HK-2 (cell line): ENCODE measurements at regions not wholly inside any gene's neighbourhood (a gene's known extent, or its start where the extent isn't known, plus 50 kb on each side); places are given as distances from the start of the nearest gene placed in this dataset.
"Not testable (repeated sequence)": the region's sequence is repeated elsewhere in the genome, so short reads cannot be mapped to it uniquely, and the experiment has no call there.

ENCODE experiments used
- DNase-seq: peaks from one replicate; pipeline ENCODE4 v3.0.0-alpha.2; 2018; ENCODE audit not compliant: unreplicated experiment

DNA sequence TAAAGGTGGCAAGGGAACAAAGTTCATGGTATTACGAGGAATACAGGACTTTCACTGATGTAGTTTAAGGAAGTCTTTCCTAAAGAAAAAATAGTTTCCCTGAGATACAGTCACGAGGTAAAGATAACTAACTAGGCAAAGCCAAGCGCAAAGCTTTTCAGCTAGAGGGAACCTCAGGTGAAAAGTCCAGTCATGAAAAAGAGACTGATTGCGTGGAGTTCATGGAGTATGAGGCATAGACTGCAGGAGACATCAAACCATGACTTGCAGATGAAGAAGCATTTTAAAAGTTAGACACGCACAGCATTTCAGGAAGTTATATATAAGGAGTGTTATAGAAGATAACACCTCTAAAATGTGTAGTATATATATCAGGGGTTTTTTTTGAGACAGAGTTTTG lies 205.6 kb upstream of the ZNF184 start:
- no peak for DNase-seq

- no peak for DNase-seq
Measured at GRCh38 chr6:27674882-27675281, 202.0 kb upstream of the ZNF184 start.

DNA sequence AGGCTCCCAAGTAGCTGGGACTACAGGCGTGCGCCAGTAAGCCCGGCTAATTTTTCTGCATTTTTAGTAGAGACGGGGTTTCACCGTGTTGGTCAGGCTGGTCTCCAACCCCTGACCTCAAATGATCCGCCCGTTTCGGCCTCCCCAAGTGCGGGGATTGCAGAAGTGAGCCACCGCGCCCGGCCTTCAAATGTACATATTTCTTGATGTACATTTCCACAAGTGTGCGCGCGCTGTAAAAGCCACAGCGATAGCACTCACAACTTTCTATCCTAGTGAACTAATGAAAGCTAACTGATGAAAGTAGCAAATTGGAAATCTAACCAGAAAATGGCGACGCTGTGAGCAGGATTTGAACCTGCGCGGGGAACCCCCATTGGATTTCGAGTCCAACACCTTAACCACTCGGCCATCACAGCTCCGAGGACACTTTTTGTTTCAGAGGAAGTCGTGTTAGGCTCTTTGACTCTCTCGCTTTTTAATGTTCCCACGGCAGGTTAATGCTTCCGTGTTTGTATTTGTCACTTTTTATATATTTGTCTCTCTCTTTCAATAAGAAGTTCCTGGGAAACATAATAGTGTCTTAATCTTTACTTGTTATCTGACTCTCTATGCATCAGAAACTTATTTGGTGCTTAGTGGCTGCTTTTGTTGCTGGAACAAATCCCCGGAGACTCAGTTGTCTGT lies 199.4 kb upstream of the ZNF184 start:
- DNase-seq: peak; percentile 73

DNA sequence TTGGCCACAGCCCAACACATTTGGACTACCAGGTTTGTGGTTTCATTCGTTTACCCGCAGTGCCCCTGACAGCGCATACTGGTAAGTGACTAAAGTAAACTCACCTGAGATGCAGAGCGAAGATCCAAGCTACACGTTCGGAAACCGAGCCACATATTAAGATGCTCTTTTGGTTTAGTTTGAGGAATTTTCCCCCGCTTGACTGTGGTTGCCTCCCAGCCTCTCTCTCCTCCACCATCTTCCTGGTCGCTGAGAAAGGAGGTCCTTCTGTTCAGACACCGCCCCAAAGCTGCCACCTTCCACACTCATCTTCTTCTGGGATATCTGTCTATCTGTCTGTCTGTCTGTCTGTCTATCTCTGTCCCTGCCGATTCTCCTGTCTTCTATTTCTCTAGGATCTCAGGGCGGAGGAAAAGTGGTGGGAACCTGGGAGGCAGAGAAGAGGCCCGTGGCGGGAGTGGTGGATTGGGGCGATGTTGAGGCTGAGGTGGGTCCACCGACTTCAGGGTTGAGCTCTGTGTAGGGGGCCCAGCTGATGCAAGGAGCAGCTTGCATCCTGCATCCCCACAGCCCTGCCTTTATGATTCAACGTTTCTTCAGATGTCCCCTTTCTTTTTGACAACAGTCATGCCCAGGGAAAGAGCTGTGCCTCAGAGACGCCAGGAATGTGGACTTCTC lies 196.9 kb upstream of the ZNF184 start:
- no peak for DNase-seq

- DNase-seq: no peak
Measured at GRCh38 chr6:27669295-27669623, 196.4 kb upstream of the ZNF184 start.

DNA sequence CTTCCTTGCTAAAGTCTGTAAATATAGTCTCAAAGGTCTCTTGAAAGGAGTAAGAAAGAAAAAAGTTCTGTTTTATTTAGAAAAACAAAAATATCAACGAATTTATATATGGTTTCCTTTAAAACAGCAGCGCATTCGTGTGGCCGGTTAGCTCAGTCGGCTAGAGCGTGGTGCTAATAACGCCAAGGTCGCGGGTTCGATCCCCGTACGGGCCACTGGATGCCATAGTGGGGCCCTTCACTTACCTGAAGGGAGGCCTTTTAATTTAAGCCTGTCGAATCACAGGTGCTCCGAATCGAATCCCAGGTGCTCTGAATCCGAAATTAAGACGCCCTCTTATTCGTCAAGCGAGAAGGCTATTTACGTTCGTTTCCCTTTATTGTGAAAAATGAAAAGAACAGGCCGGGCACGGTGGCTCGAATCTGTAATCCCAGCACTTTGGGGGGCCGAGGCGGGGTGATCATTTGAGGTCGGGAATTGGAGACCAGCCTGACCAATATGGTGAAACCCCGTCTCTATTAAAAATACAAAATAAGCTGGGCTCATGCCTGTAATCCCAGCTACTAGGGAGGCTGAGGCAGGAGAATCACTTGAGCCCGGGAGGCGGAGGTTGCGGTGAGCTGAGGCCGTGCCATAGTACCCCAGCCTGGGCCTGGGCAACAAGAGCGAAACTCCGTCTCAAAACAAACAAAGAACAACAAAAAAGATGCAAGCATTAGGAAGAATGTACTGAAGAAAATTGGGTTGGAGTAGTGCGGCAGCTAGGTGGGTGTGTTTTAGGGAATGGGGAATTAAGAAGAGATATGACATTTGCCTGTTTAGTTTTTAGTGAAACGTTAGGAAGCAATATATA lies 195.8 kb upstream of the ZNF184 start:
- peak; percentile 80 for DNase-seq

DNA sequence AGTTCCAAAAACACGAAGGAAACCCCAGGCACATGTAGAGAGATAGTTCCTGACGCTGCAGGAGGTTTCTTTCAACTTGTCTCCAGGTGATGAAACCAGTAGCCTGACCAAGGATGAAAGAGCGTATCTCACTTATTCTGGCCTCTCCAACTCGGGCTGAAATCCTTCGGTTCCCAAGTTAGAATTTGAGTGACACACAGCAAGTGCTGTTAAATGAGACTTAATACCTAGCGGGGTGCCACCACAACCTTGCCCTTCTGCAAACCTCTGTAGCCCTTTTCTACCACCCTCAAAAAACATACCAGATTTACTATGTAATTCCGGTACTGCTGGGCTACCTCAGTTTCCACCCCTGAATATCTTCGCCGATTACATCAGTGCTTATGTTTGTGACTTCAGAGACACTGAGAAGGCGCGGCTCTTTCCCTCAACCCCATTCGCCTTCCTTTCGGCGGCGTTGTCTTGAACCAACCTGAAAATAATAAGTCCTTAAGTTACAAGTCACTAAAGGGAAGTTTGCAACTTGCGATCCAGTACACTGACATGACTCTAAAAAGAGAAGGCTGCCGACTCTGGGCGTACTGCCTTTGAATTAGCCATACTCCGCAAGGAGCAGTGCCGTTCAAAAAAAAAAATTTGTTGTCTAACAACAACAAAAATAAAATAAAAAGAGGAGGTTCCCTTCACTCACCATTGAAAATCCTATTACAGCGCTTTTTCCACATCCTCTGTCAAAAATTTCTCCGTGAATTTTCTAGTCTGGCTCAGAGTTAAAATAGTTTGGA lies 194.9 kb upstream of the ZNF184 start:
- no peak for DNase-seq

GRCh38 chr6:27667016-27667656 lies 194.2 kb upstream of the ZNF184 start:
- DNase-seq: no peak

GRCh38 chr6:27662769-27663168 lies 189.9 kb upstream of the ZNF184 start:
- no peak for DNase-seq

DNA sequence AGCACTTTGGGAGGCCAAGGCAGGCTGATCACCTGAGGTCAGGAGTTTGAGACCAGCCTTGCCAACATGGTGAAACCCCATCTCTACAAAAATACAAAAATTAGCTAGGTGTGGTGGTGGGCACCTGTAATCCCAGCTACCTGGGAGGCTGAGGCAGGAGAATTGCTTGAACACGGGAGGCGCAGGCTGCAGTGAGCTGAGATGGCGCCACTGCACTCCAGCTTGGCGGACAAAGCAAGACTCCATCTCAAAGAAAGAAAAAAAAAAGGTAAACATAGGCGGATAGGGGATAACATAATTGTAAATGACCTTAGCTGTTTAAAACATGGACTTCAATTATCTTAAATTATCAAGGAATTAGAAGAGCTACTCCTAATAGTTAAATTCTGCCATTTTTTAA lies 189.3 kb upstream of the ZNF184 start:
- not testable (repeated sequence) for DNase-seq

DNA sequence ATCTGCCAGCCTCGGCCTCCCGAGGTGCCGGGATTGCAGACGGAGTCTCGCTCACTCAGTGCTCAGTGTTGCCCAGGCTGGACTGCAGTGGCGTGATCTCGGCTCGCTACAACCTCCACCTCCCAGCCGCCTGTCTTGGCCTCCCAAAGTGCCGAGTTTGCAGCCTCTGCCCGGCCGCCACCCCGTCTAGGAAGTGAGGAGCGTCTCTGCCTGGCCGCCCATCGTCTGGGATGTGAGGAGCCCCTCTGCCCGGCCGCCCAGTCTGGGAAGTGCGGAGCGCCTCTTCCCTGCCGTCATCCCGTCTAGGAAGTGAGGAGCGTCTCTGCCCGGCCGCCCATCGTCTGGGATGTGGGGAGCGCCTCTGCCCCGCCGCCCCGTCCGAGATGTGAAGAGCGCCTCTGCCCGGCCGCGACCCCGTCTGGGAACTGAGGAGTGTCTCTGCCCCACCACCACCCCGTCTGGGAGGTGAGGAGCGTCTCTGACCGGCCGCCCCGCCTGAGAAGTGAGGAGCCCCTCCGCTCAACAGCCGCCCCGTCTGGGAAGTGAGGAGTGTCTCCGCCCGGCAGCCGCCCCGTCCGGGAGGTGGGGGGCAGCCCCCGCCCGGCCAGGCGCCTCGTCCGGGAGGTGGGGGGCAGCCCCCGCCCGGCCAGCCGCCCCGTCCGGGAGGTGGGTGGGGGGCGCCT lies 180.4 kb upstream of the ZNF184 start:
- DNase-seq: not testable (repeated sequence)

DNA sequence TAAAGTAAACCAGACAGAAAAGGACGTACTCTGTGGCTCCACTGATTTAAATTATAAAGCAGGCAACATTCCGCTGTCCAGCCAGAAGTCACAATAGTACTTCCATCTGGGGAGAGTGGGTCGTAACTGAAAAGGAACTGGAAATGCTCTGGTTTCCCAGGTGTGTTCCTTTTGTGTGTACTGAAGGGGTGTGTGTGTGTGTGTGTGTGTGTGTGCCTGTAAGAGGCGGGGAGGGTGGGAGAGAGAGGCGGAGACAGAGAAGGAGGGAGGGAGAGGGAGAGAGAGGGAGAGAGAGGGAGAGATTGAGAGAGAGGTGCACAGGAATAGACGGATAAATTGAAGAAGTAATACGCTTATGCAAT lies 178.4 kb upstream of the ZNF184 start:
- peak; percentile 44 for DNase-seq

- peak; percentile 78 for DNase-seq
Measured at GRCh38 chr6:27650620-27651370, 177.9 kb upstream of the ZNF184 start.

DNA sequence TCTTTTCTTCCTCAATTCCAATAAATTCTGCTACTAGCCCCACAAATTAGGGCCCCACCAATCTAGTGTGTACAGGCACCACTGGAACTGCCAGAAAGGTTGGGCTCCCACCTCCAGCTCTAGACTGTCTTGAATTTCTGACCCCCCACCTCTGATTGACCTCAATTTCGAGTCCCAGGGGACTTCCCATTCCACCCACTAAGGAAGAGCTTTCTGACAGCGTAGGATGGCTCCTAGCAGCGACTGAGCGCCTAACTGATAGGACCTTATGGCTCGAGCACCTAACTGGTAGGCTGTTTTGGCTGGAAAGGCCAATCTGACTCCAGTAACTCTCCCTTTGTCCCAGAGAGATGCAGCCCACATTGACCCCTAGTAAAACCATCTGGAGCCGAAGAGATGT lies 171.6 kb upstream of the ZNF184 start:
- DNase-seq: no peak

GRCh38 chr6:27642744-27643456 lies 170.0 kb upstream of the ZNF184 start:
- no peak for DNase-seq

DNA sequence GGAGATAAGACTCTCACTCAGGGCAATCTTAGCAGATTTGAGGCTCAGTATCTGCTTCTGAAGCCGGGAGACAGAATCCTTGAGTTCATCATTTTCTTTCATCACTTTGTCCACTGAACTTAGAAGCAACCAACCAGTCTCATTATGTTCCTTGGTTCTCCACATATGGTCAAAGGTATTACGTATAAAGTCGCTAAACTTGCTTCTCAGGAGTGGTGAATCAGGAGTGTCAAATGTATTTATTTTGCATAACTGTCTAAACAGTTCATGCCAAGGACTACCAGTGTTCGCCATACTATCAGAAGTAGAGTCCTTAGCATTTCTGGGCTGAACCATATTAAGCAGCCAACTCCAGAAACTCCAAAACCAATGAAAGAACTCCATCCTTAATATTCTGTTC lies 163.0 kb upstream of the ZNF184 start:
- DNase-seq: not testable (repeated sequence)

- DNase-seq: not testable (repeated sequence)
Measured at GRCh38 chr6:27633221-27633688, 160.3 kb upstream of the ZNF184 start.

- no peak for DNase-seq
Measured at GRCh38 chr6:27631609-27631916, 158.7 kb upstream of the ZNF184 start.

DNA sequence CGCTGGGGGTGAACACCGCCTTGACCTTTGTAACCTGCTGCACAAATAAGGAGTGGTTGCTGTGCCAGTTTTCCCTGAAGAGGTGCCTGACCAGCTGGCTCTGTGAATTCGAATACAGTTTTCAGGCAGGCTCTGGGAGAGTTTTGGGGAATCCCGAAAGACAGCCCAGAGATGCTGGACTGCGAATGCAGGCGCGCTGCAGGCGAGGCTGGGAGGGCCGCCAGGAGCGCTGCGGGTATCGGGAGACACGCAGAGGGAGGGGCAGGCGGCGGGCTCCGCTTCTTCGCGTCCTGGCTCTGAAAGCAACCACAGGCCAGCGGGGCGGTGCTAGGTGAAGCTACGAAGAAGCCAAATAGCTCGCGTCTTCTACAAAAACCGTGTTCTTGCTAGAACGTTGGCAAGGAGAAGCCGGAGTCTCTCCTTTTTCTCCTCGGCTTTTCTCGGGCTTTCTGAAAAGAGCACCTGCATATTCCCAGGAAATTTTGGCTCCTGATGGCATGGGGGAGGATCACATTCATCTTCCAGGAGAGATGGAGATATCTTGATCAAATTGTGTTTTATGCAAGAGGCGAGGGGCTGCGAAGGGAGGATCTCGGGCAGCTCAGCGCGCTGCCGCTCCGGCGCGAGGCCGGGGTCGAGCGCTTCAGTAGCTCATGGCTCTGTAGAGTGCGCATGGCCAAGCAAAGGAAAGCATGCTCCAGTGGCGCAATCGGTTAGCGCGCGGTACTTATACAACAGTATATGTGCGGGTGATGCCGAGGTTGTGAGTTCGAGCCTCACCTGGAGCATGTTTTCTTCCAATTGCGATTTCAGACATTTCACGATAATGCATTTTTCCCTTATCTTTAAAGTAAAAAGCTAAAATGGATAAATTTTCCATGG lies 158.1 kb upstream of the ZNF184 start:
- DNase-seq: peak; percentile 78
